ENCODE measurements at regions not wholly inside any gene's neighbourhood (a gene's known extent, or its start where the extent isn't known, plus 50 kb on each side); places are given as distances from the start of the nearest gene placed in this dataset.

DNA sequence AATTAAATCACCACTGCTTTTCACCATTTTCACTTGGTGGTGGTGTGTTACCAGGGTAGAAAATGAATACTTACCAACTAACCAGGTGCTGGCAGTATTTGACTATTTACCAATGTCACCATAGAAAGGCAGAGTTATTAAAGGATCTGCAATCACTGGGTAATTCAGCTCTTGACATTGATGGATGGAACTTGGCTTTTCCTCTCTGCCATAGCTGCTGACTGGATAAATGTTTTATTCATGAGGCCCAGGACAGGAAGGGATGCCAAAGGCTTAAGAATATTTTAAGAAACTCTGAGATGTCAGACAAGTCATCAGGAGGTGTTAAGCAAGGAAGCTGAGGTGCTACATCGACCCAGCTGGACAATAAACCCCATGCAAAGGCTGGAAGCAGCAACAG, 495.5 kb upstream of the CFAP20DC start:
- no peak for DNase-seq (ENCODE audit: low read depth in 2 of 2)

DNA sequence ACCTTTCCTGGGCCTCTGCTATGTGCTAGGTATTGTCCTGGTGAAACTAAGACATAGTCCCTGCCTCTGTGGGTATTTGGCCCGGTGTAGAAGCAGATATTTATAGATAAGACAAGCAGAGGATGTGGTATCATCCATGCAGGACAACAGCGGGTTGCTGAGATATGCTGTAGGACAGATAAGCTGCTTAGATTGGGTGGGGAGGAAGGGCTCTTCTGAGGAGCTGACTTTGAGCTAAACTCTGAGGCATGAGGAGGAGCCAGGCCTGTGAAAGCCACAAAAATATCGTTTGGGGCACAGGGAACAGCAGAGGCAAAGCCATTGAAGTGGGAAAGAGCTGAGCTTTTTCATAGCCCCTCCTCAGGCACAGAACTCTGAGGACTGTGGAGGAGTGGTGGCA, 492.5 kb upstream of the CFAP20DC start:
- DNase-seq (ENCODE audit: low read depth in 2 of 2): no peak

DNA sequence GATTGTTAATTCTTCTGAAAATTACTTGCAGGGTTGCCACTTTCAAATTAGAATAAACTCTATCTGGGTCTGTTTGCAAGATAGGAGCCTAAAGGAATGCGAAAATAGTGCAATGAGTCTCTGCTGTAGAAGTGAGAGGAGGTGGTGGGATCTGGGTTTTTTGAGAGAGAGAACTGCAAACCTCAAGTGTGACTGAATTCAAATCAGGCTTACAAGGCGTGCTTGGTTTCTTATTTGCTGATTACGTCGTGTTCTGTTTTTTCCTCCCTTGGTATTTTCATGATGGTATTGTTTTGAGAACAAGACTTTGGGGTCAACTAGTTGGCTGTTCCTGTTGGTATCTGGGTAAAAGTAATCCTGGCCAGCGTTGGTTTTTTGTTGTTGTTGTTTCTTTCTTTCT, 490.9 kb upstream of the CFAP20DC start:
- DNase-seq (ENCODE audit: low read depth in 2 of 2): no peak

DNA sequence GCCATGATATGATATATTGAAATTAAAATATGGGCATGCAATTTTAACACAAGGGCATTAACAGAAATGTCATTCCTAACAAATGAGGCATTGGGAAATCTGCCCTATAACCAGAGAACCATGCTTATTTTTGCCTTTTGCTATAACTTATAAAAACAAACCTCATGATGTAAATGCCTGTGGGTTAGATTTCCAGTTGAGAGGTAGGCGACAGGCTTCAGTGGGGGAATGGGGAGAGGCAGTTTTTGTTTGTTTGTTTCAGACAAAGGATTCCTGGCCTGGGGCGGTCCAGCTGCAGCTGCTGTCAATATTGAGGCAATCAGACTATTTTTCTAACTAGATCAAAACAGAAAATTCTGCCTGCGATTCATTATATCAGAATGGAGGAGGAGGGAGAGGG, 490.4 kb upstream of the CFAP20DC start:
- DNase-seq (ENCODE audit: low read depth in 2 of 2): no peak

DNA sequence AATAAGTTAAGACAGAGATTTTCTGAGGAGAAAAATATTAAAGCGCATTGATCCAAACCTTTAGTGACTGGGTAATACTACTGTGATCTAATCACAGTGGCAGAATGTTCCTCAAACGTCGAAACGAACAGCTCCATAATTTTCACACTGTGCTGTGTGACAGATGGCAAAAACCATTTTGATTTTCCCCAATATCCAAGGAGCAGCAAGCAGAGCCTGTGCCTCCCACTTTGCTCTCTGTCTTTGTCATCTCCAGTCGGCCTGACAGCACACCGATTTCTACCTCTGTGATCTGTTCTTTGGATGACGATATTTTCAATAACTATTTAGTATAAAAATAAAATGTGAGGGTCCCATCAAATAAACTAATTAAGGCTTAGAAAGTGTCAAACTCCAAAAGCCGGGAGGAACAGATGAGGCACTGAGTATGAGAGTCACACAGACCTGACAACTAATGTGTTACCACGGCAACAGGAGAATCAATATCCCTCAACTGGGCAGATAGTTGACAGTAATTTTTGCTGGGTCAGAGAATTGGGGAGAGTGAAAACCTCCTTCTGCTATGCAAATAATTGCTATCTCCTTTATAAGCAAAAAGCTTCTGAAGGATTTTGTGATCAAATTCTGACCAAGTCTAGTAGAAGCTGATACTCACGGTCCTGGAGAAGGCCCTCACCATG, 489.1 kb upstream of the CFAP20DC start:
- DNase-seq (ENCODE audit: low read depth in 2 of 2): no peak

DNA sequence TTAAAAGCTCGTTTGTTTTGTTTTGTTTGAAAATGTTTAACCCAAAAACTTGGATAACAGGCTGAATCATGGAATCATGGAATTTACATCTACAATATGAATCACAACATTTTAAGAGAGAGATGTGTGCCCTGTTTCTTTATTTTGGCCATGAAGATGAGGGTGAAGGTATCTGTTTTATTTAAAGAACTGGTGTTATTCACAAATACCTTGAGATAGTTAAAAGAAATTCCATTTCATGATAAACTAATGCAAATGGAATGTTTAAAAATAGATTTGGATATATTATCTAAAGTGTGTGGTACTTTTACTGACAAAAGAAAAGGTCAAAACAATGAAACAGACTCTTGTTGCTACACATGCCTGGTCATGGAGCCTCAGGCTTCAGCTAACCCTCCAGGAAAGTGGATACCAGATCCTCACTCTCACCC, 486.0 kb upstream of the CFAP20DC start:
- no peak for DNase-seq (ENCODE audit: low read depth in 2 of 2)

DNA sequence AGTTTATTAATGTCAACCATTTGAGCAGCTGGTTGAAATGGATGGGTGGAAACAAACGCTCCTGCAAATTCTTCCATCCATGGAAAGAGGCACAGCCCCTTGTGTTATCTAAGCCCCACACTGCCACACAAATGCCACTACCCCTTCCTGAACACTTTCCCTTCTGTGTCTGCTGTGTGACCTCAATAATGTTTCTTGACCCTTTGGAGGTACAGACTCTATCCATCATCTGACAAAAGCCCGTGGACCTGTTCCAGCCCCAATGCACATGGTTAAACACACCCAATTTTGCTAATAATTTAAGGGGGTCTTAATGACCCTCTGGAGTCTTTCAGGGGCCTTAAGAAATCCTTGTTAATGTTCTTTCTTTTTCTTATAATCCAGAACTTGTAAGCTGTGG, 482.2 kb upstream of the CFAP20DC start:
- no peak for DNase-seq (ENCODE audit: low read depth in 2 of 2)

DNA sequence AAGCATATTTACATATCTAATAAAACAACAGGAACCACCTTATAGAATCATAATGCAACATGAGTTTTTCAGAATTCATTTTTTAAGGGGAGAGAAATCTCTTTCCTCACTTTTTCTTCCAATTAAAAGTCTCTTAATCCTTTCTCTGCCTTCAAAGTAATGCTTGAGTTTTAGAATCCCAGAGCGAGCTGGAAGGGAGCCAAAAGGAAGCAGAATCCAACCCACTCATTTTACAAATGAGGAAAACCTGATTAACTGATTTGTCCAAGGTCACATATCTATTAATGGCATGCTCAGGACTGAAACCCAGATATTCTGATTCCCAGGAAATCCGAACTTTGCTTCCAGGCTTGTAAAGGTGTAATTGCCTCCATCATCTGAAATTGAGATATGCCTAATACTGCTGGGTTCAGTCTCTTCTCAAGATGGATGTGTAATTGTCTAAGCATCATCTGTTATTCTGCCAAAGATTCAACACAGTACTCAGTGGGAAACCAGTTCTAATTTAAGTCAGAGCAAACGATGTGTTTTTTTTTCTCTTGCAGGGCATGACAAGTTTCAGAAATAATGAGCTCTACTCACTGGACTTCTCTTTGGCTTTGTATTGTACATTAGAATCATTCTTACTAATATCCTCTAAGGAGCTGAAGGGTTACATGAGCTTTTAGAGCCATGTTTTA, 481.4 kb upstream of the CFAP20DC start:
- no peak for DNase-seq (ENCODE audit: low read depth in 2 of 2)

DNA sequence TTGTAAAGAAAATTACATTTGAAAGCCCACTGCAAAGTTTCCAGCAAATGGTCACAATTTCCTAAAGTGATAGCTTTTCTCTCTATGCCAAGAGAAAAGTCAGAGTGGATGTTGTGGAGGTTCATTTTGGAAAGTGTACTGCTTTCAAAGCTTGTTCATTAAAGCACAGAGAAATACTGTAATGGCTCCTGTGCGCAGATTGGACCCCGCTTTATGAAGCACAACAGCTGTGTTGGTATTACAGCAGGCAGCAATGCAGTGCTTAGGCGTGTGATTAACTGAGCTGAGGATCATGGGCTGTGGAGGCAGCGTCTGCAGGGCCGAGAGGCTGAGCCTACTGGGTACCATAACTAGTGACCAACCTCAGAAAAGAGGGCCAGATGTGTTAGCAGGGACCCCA, 478.4 kb upstream of the CFAP20DC start:
- no peak for DNase-seq (ENCODE audit: low read depth in 2 of 2)

DNA sequence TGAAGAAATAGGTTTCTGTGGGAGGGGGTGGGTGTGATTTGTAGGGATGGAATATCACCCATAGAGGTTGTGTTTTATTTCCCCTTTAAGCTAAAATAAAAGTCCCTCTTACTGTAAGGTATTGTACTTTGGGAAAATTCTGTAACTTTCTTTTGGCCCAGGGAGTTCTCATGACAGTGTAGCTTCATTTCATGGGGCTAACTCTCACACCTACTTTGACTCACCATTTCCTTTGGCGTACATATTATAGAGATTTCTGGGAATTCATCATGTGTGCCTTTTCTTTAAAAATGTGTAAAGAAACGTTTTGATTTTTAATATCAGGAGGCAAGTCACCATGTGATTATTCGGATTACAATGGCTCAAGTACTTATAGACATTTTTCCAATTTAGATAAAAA, 477.7 kb upstream of the CFAP20DC start:
- DNase-seq (ENCODE audit: low read depth in 2 of 2): no peak

DNA sequence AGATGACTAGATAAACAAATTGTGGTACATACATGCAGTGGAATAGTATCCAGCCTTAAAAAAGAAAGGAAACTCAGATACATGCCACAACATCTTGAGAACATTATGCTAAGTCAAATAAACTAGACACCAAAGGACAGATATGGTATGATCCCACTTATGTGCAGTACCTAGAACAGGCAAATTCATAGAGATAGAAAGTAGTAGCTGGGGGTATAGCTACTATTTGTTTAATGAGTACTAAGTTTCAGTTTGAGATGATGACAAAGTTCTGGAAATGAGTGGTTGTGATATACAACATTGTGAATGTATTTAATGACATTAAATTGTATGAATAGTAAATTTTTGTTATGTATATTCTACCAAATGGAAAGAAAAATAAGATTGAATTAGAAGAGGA, 477.2 kb upstream of the CFAP20DC start:
- no peak for DNase-seq (ENCODE audit: low read depth in 2 of 2)

DNA sequence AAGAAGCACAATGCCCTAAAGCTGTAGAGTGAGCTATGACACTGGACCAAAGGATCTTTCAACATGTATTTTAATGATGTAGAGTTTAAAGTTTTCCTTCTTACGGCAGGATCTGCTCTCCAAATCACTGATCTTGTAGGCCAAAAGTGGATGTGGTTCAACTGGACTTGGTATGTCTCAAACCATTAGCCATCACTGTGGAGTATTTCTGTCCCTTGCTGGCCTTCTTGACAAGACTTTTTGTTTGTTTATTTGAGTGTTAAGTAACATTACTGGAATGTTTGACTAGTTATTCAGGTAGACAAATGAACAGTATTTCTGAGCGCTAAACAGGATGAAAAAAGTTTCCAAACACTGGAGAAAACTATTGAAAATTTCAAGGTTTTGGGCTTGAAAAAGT, 472.7 kb upstream of the CFAP20DC start:
- no peak for DNase-seq (ENCODE audit: low read depth in 2 of 2)

DNA sequence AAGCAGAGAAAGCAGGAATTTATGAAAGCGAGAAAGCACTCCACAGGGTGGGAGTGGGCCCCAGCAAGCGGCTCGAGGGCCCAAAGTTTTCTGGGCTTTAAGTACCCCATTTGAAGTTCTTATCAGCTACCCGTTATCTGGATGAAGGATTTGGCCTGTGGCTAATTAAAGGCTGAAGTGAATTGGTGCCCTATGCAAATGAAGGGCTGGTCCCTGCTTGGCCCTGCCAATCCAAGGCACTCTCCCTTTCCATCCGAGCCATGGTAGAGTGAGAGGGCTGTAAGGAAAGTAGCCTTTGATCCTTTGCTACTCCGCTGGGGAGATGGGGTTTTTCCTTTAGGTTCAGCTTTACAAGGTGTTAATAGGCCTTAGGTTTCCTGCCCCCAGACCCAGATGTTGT, 469.3 kb upstream of the CFAP20DC start:
- no peak for DNase-seq (ENCODE audit: low read depth in 2 of 2)

DNA sequence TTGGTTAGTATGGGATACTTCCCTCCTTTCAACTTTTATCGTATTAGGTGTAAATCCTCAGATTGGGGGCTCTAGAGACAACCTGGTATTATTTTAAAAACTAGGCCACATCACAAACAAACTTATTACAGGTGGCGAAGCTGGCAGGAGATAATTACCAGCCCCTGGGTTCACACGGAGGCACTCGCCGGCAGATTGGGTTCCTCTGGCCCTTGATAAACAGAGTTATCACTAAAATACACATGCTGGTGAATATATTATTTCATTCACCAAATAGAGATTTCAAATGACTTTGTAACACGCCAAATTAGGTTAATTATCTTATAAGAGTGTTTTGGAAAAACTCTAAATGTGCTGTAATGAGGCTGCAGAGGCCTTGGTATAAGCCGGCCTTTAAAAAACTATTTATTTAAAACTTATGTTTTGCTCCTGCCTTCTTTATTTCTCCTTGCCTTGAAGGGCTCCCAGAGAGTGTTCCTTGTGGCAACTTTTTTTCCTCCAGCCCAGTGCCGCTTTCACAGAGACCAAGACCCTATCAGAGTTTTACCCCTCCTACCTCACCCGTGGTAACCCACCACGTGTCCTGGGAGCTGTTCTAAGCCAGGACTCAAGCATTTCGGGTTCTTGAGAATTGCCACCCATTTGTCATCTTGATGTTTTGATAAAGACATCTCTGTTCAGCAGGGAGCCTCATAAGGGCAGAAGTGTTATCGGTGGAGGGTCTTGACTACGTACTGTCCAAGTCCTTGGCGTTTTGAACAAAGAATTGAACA, 468.6 kb upstream of the CFAP20DC start:
- no peak for DNase-seq (ENCODE audit: low read depth in 2 of 2)

DNA sequence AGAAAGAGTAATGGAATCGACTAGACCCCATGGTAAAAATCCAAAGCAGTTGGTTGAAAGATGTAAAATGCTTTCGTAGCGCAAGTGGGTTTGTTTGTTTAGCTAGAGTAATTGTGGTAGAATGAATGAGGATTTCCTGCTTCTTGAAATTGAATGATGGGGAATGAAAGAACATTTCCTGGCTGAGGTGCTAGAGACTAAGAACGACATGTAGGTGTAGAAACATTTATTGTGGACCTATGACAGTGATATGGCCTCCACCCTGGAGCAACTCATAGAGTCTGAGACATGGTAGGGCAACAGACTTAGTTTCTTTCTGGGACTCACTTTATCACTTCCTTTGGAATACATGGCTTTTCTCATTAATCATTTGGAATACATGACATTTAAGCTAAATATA, 467.6 kb upstream of the CFAP20DC start:
- no peak for DNase-seq (ENCODE audit: low read depth in 2 of 2)

DNA sequence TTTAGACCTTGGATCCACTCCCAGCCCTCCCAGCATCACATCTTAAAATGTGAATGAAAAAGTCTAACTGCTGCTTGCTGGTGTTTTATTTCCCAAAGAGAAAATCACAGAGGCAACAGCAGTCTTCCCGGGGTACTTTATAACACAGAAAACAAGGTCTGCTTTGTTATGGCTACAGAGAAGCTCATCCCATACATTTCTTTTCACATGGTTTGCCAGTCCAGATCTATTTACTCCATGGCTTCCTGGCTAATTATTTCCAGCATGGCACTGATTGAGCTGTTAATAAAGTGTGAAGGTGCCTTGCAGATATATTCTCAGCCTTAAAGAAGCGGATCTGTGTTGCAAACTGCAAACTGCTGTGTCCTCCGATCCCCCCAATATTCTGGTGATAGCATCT, 466.1 kb upstream of the CFAP20DC start:
- no peak for DNase-seq (ENCODE audit: low read depth in 2 of 2)

DNA sequence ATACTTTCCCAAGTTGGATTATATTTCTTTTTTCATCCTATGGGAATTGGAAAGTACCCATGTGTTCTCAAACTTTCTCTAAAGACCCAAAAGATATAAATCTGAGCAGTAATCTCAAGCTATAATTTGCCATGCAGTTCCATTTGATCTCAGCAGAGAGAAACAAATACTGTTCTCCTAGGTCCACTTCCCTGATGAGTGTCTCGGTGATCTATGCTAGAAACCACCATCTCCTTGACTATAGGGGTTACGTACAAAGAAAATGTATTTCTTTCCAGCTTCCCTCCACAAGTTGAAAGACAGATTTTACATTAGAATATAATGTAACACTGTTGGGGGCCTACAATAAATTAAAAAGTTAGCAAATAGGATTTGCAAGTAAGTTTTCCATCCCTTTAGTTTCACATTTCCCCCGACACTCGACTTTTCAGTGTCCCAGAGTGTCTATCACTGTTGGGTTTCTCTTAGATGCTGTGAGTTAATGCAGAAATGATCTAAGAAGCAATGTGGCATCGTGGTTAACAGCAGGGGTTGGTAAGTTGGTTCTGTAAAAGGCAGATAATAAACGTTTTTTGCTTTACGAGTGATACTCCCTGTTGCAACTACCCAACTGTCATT, 465.1 kb upstream of the CFAP20DC start:
- no peak for DNase-seq (ENCODE audit: low read depth in 2 of 2)

DNA sequence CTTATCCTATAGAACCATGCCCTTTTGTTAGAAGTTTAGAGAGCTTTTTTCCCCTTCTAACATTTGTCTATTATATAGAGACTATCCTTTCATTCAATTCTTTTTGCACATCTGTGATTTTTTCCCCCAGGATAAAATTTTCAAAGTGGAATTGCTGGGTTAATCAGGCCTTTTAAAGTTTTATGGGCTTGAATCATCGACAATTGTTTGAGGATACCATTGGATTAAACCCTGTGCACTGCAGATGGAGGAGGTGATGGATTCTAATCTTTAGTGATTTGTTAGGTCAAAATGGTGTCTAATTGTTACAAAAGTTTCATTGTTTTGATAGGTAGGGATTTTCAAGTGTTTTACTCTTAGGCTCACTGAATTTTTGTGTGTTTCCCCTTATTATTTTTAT, 463.7 kb upstream of the CFAP20DC start:
- no peak for DNase-seq (ENCODE audit: low read depth in 2 of 2)

DNA sequence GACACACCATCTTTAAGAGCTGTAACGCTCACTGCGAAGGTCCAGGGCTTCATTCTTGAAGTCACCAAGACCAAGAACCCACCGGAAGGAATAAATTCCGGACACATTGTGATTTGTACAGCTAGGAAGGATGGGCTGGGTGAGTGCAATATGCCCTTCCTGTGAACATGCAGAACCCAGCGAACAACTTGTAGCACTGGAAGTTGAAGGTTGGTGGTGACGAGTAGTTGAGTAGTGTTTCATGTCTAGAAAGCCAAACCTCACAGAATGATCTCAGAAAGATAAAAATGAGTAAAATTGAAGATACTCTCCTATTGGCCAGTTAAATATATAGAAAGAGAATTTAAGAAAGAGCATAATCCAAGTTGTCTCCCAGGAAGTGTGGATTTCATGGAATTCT, 462.2 kb upstream of the CFAP20DC start:
- no peak for DNase-seq (ENCODE audit: low read depth in 2 of 2)

DNA sequence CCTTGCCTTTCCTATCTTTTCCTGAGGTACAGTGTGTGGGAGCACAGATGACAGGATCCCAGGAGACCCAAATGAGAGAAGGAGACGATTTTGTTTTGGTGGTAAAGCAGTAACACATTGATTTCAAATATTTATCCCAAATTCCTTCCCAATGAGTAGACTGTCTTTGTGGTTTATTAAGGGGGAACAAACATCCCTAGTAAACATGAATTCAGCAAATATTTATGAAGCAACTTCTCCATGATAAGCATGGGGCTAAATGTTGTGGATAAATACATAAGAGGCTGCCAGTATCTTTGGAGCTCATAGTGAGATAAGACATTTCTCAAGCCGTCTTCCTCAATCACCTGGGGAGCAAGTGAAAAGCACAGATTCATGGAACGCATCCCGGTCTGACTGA, 460.8 kb upstream of the CFAP20DC start:
- no peak for DNase-seq (ENCODE audit: low read depth in 2 of 2)

DNA sequence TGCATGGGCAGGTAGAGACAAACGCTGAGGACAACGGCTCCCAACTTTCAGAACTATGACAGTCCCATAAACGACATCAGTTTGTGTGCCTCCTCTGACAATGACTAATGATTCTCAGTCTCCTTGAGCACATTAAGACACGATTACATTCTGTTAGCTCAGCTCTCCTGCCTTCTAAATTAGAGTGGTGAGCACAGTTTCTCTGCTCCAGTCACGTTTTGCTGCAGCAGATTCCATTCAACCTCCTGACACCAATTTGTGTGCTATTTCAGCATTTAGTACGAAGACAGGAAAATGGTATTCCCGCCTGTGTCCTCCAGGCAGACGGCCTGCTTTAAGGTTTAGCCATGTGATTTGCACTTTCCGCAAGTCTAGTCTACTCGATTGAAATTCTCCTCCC, 458.4 kb upstream of the CFAP20DC start:
- DNase-seq (ENCODE audit: low read depth in 2 of 2): no peak

DNA sequence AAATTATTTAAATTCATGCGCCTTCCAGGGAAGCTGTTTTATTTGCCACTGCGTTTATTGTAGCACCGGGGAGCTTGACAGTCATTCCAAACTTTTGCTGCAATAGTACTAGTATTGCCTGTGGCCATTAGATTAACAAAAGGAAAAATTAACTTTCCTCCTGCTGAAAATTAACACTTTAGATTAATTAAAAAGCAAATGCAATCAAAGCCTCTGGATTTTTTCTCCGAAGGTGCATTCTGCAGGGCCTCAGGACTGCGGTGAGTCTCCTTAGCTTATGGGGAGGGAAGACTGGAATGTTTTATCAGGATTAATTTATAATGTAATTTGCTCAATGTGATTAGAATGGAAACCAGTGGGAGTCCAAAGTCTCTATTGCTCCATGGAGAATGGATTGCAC, 456.4 kb upstream of the CFAP20DC start:
- DNase-seq (ENCODE audit: low read depth in 2 of 2): no peak

DNA sequence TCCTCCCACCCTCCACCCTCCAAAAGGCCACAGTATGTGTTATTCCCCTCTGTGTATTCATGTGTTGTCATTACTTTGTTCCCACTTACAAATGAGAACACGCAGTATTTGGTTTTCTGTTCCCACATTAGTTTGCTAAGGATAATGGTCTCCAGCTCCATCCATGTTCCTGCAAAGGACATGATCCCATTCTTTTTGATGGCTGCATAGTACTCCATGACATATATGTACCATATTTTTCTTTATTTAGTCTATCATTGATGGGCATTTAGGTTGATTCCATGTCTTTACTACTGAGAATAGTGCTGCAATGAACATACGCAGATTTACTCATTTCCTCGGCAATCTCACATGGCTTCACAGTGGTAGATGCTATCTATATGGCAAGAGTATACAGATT, 453.6 kb upstream of the CFAP20DC start:
- DNase-seq (ENCODE audit: low read depth in 2 of 2): no peak
